Right lobe of liver (tissue), 6 donors: ENCODE measurements at regions not wholly inside any gene's neighbourhood (a gene's known extent, or its start where the extent isn't known, plus 50 kb on each side); places are given as distances from the start of the nearest gene placed in this dataset.

Experiments
- ATAC-seq, 4 donors: fragments of 200-7000 bp; cut with Tn5 transposase; one replicate each; pipeline ENCODE4 v1.9.1; 2020; ENCODE audit warnings: mild to moderate bottlenecking in 4 of 4, moderate library complexity in 4 of 4
- DNase-seq, 3 donors: peaks; one replicate each; pipeline ENCODE4 v3.0.0-alpha.2; 2020
- H3K27ac ChIP-seq, 3 donors: fragments of 200-600 bp; one replicate each; pipeline ENCODE4 v1.8.0; 2022
- H3K27me3 ChIP-seq, 2 donors: fragments of 200-600 bp; one replicate each; pipeline ENCODE4 v1.8.0; 2022
- H3K36me3 ChIP-seq, 4 donors: fragments of 200-600 bp; sonication (generic) in 1 of 4; one replicate each; pipeline versions ENCODE4 v1.5.1 to v1.8.0; 2017 to 2022; ENCODE audit warnings: control low read depth in 1 of 4
- H3K4me1 ChIP-seq, 4 donors: fragments of 200-600 bp; sonication (generic) in 1 of 4; one replicate each; pipeline versions ENCODE4 v1.5.1 to v1.8.0; 2017 to 2022; ENCODE audit warnings: control low read depth in 1 of 4
- H3K4me3 ChIP-seq, 3 donors: fragments of 200-600 bp; one replicate each; pipeline ENCODE4 v1.8.0; 2022
- H3K9me3 ChIP-seq, 4 donors: fragments of 200-600 bp; sonication (generic) in 1 of 4; one replicate each; pipeline versions ENCODE4 v1.5.1 to v1.8.0; 2017 to 2022; ENCODE audit warnings: control low read depth in 1 of 4
- CTCF ChIP-seq, 4 donors: fragments of 200-600 bp in 3 of 4; fragments of 450-650 bp in 1 of 4; IDR thresholded peaks; one replicate each; pipeline versions ENCODE4 v1.5.1 to v1.8.0; 2016 to 2022; ENCODE audit warnings: antibody characterized with exemption in 4 of 4, mild to moderate bottlenecking in 2 of 4
- POLR2A ChIP-seq: fragments of 450-650 bp; IDR thresholded peaks from one replicate; pipeline ENCODE4 v1.6.1; 2017; ENCODE audit warnings: antibody characterized with exemption, mild to moderate bottlenecking
- WGBS: methylation state at CpG from one replicate; pipeline ENCODE4 v1.1.6; 2018; ENCODE audit warnings: low coverage, low lambda C conversion rate; ENCODE audit not compliant: insufficient coverage; ENCODE audit errors: missing lambda C conversion rate; 5-methylcytosine and 5-hydroxymethylcytosine counted together
- intact Hi-C, 2 donors: fragments of 100-400 bp; cut with DNase I; formaldehyde crosslinking; loops; one replicate each; pipeline versions ENCODE4 v1.11.2 to v1.14.1; 2022
- donor health status: DM: no; HTN: yes; CAD: no.
- donor health status: DM: no; HTN: no; CAD: no.
- donor health status: DM: no; HTN: no; CAD: no.
- donor health status: DM: no; HTN: yes; CAD: no.
- donor health status: DM: no; HTN: yes; CAD: no.

DNA sequence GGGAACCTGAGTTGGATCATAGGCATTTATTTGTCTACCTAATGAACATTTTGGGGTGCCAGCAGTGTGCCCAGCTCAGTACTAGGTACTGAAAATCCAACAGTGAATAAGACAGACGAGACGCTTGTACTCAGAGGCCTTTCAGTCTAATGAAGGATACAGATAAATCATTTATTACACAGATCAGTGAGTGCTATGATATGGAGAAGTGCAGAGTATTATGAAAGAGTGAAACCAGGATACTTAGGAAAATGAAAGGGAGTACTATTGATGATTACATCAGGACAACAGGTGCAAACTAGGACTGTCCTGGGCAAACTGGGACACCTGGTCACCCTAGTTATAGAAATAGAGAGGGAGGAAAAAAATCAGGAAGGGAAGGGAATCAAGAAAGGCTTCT lies 207.5 kb upstream of the NCAM1 start:
- TF ChIP-seq CTCF (IDR thresholded peaks at IDR 0.05): no peak
- no peak for TF ChIP-seq POLR2A
- Histone ChIP-seq H3K9me3 (no peaks in the 10 kb centered on the region), H3K4me3 (no peak overlapping the region), H3K27me3 (no peaks in the 10 kb centered on the region), H3K4me1 (no peaks in the 10 kb centered on the region), H3K36me3 (no peaks in the 10 kb centered on the region), H3K27ac (no peak overlapping the region)
- no peak for ATAC-seq
- intact Hi-C loops: no loop called here
- WGBS: 74% methylated on average over 2 of the region's 2 CpGs
- DNase-seq: no peak

DNA sequence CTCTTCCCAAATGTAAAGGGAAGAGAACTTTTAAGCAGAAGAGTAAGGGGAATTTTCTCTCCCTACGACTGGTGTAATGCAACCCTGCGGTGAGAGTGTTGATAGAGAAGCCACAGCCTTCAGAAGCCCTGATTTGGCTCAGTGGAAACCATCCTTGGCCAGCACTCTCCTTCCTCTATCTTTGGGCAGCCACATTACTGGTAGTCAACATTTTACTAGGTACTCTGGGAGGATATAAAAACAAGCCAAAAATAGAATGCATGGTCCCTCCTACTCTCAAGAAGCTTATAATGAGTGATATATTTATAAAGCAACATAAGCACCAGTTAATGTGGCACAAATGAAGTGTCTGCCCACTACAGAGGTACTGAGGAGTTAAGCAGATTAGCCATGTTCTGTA lies 201.8 kb upstream of the NCAM1 start:
- TF ChIP-seq POLR2A: no peak
- TF ChIP-seq CTCF (IDR thresholded peaks at IDR 0.05): no peak
- intact Hi-C loops: no loop called here
- H3K27me3 ChIP-seq: no peaks in the 10 kb centered on the region
- H3K4me1 ChIP-seq: no peaks in the 10 kb centered on the region
- DNase-seq (no peak), ATAC-seq (no peak)
- H3K36me3 ChIP-seq: no peaks in the 10 kb centered on the region
- no peaks in the 10 kb centered on the region for H3K9me3 ChIP-seq
- H3K27ac ChIP-seq: no peak overlapping the region
- 66% methylated on average over 2 of the region's 2 CpGs for WGBS
- no peak overlapping the region for H3K4me3 ChIP-seq

DNA sequence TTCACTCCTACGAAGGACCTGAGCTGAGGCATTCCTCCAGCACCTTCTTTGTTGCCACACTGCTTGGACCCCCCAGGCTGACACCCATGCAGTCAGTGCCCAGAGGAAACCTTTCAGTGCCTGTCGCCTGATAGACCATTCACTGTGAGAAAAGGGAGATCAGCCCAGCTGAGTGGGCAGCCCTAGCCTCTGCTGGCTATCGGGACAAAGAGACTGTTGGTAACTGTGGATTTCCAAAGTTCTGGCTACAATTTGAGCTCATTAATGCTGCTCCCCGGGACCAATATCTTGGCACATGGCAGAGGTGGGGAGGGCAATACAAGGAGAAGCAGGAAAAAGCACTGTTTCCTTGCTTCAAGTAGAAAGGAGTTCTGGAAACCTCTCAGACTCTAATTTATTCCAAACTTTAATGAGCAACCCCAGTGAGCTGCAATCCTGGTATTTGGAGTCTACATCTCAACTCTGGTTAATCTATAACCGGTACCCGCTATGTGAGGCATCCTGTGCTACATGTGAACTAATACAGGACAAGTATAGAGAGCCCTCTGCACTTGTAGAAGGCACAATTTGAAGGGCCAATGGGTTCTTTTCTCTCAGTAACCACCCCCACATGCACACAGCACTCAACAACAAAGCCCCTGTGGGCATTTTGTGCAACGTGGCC lies 200.7 kb upstream of the NCAM1 start:
- Histone ChIP-seq H3K4me3 (no peak overlapping the region), H3K36me3 (no peaks in the 10 kb centered on the region), H3K27me3 (no peaks in the 10 kb centered on the region), H3K9me3 (no peaks in the 10 kb centered on the region), H3K4me1 (no peaks in the 10 kb centered on the region), H3K27ac (no peak overlapping the region)
- no peak for DNase-seq
- no peak for ATAC-seq
- TF ChIP-seq POLR2A (no peak), CTCF (IDR thresholded peaks at IDR 0.05) (no peak)
- 47% methylated on average over 6 of the region's 7 CpGs for WGBS
- intact Hi-C loops: no loop called here

DNA sequence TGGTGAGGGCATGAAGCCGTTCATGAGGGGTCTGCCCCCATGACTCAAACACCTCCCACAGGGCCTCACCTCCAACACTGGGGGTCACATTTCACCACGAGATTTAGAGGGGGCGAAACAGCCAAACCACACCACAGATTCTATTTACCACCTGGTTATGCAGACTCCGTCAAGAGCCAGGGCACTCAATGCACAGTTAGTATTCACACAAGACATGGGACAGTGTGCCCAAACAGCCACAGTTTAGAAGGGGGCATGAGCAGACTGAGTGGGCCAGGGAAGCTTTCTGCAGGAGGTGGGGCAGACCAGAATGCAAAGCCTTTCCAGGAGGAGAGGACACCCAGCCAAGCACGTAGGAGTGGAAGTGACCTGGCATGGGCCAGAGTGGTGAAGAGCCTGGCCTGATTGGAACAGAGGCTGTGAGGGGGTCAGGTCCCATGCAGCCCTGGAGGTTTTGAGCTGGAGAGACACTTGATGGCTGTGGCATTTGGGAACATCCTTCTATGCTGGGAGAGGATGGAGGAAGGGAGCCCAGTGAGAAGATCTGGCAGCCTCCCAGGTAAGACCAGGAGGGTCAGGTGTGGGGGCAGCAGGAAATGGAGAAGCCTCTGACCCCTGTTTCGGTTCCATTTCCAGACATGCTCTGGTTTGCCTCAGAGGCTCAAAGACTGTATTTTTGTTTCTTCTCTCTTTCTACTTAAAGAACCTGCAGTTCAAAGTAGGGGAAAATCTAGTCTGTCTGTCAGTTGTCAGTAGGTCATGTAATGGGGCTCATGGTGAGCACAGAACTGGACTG lies 199.1 kb upstream of the NCAM1 start:
- no peaks in the 10 kb centered on the region for H3K36me3 ChIP-seq
- no peak overlapping the region for H3K4me3 ChIP-seq
- intact Hi-C loops: no loop called here
- H3K9me3 ChIP-seq: no peaks in the 10 kb centered on the region
- TF ChIP-seq CTCF (IDR thresholded peaks at IDR 0.05) (no peak), POLR2A (no peak)
- no peaks in the 10 kb centered on the region for H3K4me1 ChIP-seq
- ATAC-seq: no peak
- DNase-seq: no peak
- no peaks in the 10 kb centered on the region for H3K27me3 ChIP-seq
- H3K27ac ChIP-seq: no peak overlapping the region
- WGBS: 49% methylated on average over 3 of the region's 6 CpGs
